GM18499 (cell line): ENCODE measurements at regions not wholly inside any gene's neighbourhood (a gene's known extent, or its start where the extent isn't known, plus 50 kb on each side); places are given as distances from the start of the nearest gene placed in this dataset.

Source experiments
- ATAC-seq: cut with Tn5 transposase; IDR thresholded peaks from one replicate; pipeline ENCODE4 v1.9.1; 2021; ENCODE audit warnings: moderate number of reproducible peaks; ENCODE audit not compliant: insufficient read depth, unreplicated experiment

DNA sequence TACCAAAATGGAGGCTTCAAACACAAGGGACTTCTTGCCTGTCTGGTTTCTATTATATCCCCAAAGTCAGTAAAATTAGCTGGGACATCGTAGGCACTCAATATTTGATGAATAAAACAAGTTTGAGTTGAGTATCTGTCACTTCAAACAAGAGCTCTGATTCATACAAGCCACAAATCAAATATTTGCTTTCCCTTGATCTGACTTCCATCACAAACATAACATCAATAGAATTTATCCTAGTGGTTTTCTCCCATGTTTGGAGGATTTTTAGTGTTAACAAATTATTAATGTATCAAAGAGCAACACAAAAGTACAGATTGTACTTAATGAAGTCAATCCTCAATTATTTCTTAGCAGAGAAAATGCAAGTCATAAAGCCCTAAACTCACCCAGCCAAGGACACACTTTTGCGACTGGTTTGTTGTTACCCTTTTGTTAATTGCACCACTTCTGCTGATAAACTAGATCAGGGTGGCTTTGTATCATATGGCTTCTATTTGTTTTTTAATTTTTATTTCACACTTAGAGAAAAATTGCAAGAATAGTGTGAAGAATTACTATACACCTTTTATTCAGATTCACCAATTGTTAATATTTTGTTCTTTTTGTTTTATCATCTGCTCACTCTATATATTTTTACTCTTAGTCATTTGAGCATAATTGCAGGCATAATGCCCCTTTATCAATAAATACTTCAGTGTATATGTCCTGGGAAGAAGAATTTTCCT, 117.4 kb upstream of the PRDM1 start:
- no peak for ATAC-seq

- ATAC-seq, result no peak
Measured at GRCh38 chr6:105967917-105968602, 118.1 kb upstream of the PRDM1 start.

DNA sequence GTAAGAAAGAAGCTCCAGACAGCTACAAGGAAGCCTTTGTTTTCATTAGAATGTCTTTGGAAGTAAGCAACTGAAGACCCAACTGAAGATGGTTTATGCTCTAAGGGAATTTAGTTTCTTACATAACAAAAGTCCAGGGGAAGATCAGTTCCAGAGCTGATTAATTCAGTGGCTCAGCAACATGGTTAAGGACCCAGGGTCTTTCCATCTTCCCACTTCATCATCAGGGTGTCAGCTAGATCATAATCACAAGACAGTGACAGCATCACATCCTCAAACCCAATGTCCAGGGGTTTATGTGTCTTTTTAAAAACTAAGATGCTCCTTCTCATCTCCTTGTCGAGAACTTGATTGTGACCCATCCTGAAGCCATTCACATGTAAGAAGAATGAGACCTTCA, 119.7 kb upstream of the PRDM1 start:
- ATAC-seq, result no peak

DNA sequence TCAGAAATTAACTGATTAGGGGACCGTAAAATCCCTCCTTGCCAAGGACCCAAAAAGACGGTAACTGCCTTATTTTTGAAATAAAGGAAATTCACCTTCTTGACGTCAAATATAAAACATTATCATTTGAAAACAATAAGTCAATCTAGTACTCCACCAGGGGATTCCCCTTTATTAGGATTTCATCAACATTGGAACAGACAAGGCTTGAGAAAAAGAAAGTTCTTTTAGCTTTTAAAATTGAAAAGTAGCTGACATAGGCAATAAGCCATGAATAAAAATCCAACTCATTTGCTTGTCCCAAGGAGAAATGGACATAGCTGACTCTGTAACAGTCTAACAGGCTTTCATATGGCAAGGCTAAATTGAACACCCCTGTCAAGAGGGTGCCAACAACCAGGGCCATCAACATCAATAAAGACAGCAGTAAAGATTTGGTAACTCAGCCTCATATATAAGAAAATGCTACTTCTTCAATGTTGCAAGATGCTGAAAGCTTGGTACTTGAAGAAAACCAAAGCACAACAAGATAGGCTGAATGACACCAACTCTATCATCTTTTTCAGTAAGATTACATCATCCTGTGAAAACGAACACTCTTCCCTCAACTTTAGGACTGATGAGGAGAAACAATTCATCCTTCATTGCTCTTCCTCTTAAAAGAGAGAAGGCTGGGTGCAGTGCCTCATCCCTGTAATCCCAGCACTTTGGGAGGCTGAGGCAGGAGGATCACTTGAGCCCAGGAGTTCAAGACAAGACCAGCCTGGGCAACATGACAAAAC, 121.0 kb upstream of the PRDM1 start:
- no peak for ATAC-seq

- ATAC-seq, result no peak
Measured at GRCh38 chr6:105954148-105954547, 132.0 kb upstream of the PRDM1 start.

GRCh38 chr6:105952772-105953690, 133.1 kb upstream of the PRDM1 start:
- no peak for ATAC-seq

DNA sequence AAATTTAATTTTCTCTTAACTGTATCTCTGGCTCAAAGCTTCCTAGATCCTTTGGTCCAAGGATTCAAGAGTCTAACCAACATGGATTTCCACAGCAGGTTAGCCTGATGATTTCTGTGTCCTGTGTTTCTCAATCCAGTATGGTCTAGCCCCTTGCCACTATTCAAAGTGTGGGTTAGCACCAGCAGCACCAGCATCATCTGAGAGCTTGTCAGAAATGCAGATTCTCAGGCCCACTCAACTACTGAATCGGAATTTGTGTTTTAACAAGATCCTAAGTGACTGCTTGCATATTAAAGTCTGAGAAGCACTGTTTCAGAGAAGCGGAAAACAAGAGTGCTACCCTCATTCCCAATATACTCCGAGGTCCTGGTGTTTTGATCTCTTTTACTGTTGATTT, 133.8 kb upstream of the PRDM1 start:
- ATAC-seq, result no peak

- no peak for ATAC-seq
Measured at GRCh38 chr6:105951322-105951721, 134.8 kb upstream of the PRDM1 start.

DNA sequence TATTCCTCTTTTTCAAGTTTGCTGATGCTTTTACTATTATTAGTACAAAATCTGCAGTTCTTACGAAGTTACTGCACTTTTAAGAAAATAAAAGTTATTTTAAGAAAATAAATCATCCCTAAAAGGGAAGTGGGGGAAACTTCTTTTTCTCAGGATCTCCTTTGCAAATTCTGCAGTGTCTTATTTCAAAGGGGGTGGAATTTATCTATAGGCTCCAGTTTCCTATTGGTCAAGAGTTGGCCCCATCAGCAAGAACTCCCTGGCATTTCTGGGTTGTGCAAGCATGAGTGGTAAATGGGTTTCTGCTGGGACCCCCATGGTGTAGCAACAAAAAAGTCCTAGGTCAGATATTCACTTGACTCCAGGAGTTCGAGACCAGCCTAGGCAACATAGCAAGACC, 136.3 kb upstream of the PRDM1 start:
- no peak for ATAC-seq

DNA sequence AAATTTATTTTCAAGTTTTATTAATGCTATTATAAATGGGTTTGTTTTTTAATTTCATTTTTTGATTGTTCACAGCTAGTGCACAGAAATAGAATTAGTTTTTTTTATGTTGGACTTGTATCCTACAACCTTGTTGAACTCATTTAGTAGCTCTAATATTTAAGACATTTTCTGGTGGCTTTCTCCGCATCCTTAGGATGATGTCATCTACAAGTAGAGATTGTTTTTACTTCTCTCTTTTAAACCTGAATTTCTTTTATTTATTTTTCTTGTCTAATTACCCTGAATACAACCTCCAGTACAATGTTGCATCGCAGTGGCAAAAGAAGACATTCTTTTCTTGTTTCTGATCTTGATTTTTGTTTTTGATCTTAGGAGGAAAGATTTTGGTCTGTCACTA, 142.6 kb upstream of the PRDM1 start:
- no peak for ATAC-seq

- ATAC-seq, result no peak
Measured at GRCh38 chr6:105941621-105942412, 144.3 kb upstream of the PRDM1 start.

- no peak for ATAC-seq
Measured at GRCh38 chr6:105940990-105941389, 145.1 kb upstream of the PRDM1 start.

DNA sequence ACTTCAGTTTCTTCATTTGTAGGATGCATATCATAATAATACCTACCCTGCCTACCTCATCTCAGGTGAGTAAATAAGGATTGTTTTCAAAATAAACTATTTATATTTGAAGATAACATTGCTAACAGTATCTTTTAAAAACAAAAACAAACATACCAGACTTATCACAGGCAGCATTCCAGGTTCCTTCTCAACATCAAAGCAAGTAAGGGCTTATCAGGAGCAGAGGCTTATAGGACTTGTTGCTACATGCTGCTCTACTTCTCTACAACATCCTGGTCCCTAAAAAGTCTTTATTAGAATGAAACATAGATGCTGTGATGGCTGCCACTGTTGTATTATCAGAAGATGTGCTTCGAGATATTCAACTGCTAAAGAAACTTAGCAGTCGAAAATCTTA, 149.2 kb upstream of the PRDM1 start:
- no peak for ATAC-seq

- ATAC-seq, result no peak
Measured at GRCh38 chr6:105935416-105935815, 150.7 kb upstream of the PRDM1 start.

GRCh38 chr6:105934708-105935107, 151.4 kb upstream of the PRDM1 start:
- no peak for ATAC-seq

- no peak for ATAC-seq
Measured at GRCh38 chr6:105932440-105932839, 153.7 kb upstream of the PRDM1 start.

- ATAC-seq, result no peak
Measured at GRCh38 chr6:105929626-105930025, 156.5 kb upstream of the PRDM1 start.

- ATAC-seq, result no peak
Measured at GRCh38 chr6:105926318-105926717, 159.8 kb upstream of the PRDM1 start.

DNA sequence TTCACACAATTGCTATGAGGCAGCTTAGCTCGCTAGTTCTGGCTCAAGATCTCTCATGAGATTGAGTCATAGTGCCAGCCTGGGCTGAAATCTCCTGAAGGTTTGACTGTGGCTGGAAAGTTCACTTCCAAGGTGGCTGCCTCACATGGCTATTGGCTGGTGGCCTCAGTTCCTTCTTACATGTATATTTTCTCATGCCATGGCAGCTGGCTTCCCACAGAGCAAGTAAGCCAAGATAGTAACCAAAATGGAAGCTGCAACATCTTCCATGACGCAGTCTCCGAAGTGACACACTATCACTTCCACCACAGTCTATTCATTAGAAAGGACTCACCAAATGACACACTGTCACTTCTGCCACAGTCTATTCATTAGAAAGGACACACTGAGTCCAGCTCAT, 160.4 kb upstream of the PRDM1 start:
- ATAC-seq, result no peak

- ATAC-seq, result no peak
Measured at GRCh38 chr6:105921781-105922180, 164.4 kb upstream of the PRDM1 start.
